ENCODE measurements at regions not wholly inside any gene's neighbourhood (a gene's known extent, or its start where the extent isn't known, plus 50 kb on each side); places are given as distances from the start of the nearest gene placed in this dataset.

GRCh38 chr1:101302831-101303511 is 66.2 kb downstream of the S1PR1 start:
- no peak overlapping the region for H3K4me3 ChIP-seq
- H3K4me1 ChIP-seq: no peaks in the 10 kb centered on the region
- intact Hi-C loops (cut with DNase I): no loop called here
- 70% methylated on average over 3 of the region's 3 CpGs for WGBS
- no peaks in the 10 kb centered on the region for H3K9me3 ChIP-seq
- peaks cover 0 to 5% (median 0%) of the 10 kb centered on the region in 4 donors for H3K27me3 ChIP-seq
- H3K27ac ChIP-seq (replicated peaks in 1 of 4): no peak overlapping the region
- DNase-seq (ENCODE audit: extremely low spot score): no peak
- TF ChIP-seq EP300 (IDR thresholded peaks at IDR 0.05) (no peak), POLR2AphosphoS5 (IDR thresholded peaks at IDR 0.05) (no peak), POLR2A (IDR thresholded peaks at IDR 0.05; ENCODE audit: low read depth) (no peak), CTCF (IDR thresholded peaks at IDR 0.05) (no peak)
- no peaks in the 10 kb centered on the region for H3K36me3 ChIP-seq

- intact Hi-C loops (cut with DNase I): loop anchor here (5.0 kb wide), 1 partner anchor 49 kb away; no protein-coding TSS in a partner anchor
- H3K4me3 ChIP-seq: no peak overlapping the region
- no peaks in the 10 kb centered on the region for H3K9me3 ChIP-seq
- no peaks in the 10 kb centered on the region for H3K36me3 ChIP-seq
- peaks cover 6 to 13% (median 10%) of the 10 kb centered on the region in 4 donors for H3K4me1 ChIP-seq
- no peak overlapping the region for H3K27ac ChIP-seq (replicated peaks in 1 of 4)
- peaks cover 0 to 4% (median 0%) of the 10 kb centered on the region in 4 donors for H3K27me3 ChIP-seq
- DNase-seq (ENCODE audit: extremely low spot score): no peak
- 80% methylated on average over 7 of the region's 7 CpGs for WGBS
- TF ChIP-seq POLR2AphosphoS5 (IDR thresholded peaks at IDR 0.05): no peak
- no peak for TF ChIP-seq EP300 (IDR thresholded peaks at IDR 0.05)
- no peak for TF ChIP-seq CTCF (IDR thresholded peaks at IDR 0.05)
- no peak for TF ChIP-seq POLR2A (IDR thresholded peaks at IDR 0.05; ENCODE audit: low read depth)
These were observed 71.3 kb downstream of the S1PR1 start for GRCh38 chr1:101307985-101308689.

- intact Hi-C loops (cut with DNase I): loop anchor here (5.0 kb wide), 1 partner anchor 48 kb away; no protein-coding TSS in a partner anchor
- no peaks in the 10 kb centered on the region for H3K36me3 ChIP-seq
- WGBS: 20% methylated on average over 8 of the region's 8 CpGs
- H3K9me3 ChIP-seq: no peaks in the 10 kb centered on the region
- H3K4me1 ChIP-seq: peaks cover 6 to 13% (median 10%) of the 10 kb centered on the region in 4 donors
- H3K27me3 ChIP-seq: peaks cover 0 to 4% (median 0%) of the 10 kb centered on the region in 4 donors
- TF ChIP-seq EP300 (IDR thresholded peaks at IDR 0.05) (no peak), CTCF (IDR thresholded peaks at IDR 0.05) (no peak), POLR2AphosphoS5 (IDR thresholded peaks at IDR 0.05) (no peak), POLR2A (IDR thresholded peaks at IDR 0.05; ENCODE audit: low read depth) (no peak)
- H3K27ac ChIP-seq (replicated peaks in 1 of 4): no peak overlapping the region
- no peak for DNase-seq (ENCODE audit: extremely low spot score)
- H3K4me3 ChIP-seq: peak overlapping the region in 3 of 4 donors; percentile 45 to 56 (median 47)
These were observed 72.1 kb downstream of the S1PR1 start for GRCh38 chr1:101308935-101309333.

GRCh38 chr1:101309334-101310311 is 72.8 kb downstream of the S1PR1 start:
- 14% methylated on average over 37 of the region's 37 CpGs for WGBS

More at GRCh38 chr1:101309334-101310311, 72.8 kb downstream of the S1PR1 start:
- Histone ChIP-seq H3K27me3 (peaks cover 0 to 4% (median 0%) of the 10 kb centered on the region in 4 donors), H3K9me3 (no peaks in the 10 kb centered on the region), H3K36me3 (no peaks in the 10 kb centered on the region), H3K27ac (replicated peaks in 1 of 4) (no peak overlapping the region), H3K4me1 (peaks cover 6 to 13% (median 10%) of the 10 kb centered on the region in 4 donors), H3K4me3 (peak overlapping the region; percentile 43 to 56 (median 46))
- intact Hi-C loops (cut with DNase I): loop anchor here (5.0 kb wide), 2 partner anchors 38 to 48 kb away; no protein-coding TSS in a partner anchor
- TF ChIP-seq CTCF (IDR thresholded peaks at IDR 0.05) (peak; percentile 76 to 82 (median 76)), POLR2A (IDR thresholded peaks at IDR 0.05; ENCODE audit: low read depth) (no peak)
- DNase-seq (ENCODE audit: extremely low spot score): no peak
